HG03558 (cell line): ENCODE measurements at regions not wholly inside any gene's neighbourhood (a gene's known extent, or its start where the extent isn't known, plus 50 kb on each side); places are given as distances from the start of the nearest gene placed in this dataset.

Experiments used
- ATAC-seq: cut with Tn5 transposase; IDR thresholded peaks from one replicate; pipeline ENCODE4 v1.9.1; 2021; ENCODE audit warnings: moderate number of reproducible peaks; ENCODE audit not compliant: unreplicated experiment; ENCODE audit errors: extremely low read depth

GRCh38 chr11:128125723-128126122, 461.6 kb downstream of the ETS1 start:
- ATAC-seq: no peak

GRCh38 chr11:128116885-128117284, 470.5 kb downstream of the ETS1 start:
- ATAC-seq: no peak

- no peak for ATAC-seq
Observed at GRCh38 chr11:128116447-128116846, 470.9 kb downstream of the ETS1 start.

- ATAC-seq: no peak
Observed at GRCh38 chr11:128105950-128106349, 481.4 kb downstream of the ETS1 start.

GRCh38 chr11:128105511-128105910, 481.8 kb downstream of the ETS1 start:
- ATAC-seq: no peak

GRCh38 chr11:128103278-128103873, 484.0 kb downstream of the ETS1 start:
- ATAC-seq: no peak

- ATAC-seq: no peak
Observed at GRCh38 chr11:128098781-128099180, 488.6 kb downstream of the ETS1 start.

- no peak for ATAC-seq
Observed at GRCh38 chr11:128095466-128095981, 491.8 kb downstream of the ETS1 start.

GRCh38 chr11:128093689-128094088, 493.7 kb downstream of the ETS1 start:
- ATAC-seq: no peak

- no peak for ATAC-seq
Observed at GRCh38 chr11:128089962-128090361, 497.4 kb downstream of the ETS1 start.

GRCh38 chr11:128086794-128087193, 500.6 kb downstream of the ETS1 start:
- no peak for ATAC-seq

- ATAC-seq: no peak
Observed at GRCh38 chr11:128085276-128085675, 502.1 kb downstream of the ETS1 start.

- no peak for ATAC-seq
Observed at GRCh38 chr11:128082574-128082973, 504.8 kb downstream of the ETS1 start.

GRCh38 chr11:128069665-128070064, 517.7 kb downstream of the ETS1 start:
- ATAC-seq: no peak

GRCh38 chr11:128067780-128068179, 519.6 kb downstream of the ETS1 start:
- ATAC-seq: no peak

GRCh38 chr11:128066399-128066798, 521.0 kb downstream of the ETS1 start:
- no peak for ATAC-seq

GRCh38 chr11:128061281-128061871, 526.0 kb downstream of the ETS1 start:
- no peak for ATAC-seq

- ATAC-seq: no peak
Observed at GRCh38 chr11:128058580-128059208, 528.7 kb downstream of the ETS1 start.

- ATAC-seq: no peak
Observed at GRCh38 chr11:128057786-128058395, 529.5 kb downstream of the ETS1 start.

GRCh38 chr11:128055576-128056217, 531.7 kb downstream of the ETS1 start:
- no peak for ATAC-seq
